Kidney (tissue), 13 donors: ENCODE measurements at regions not wholly inside any gene's neighbourhood (a gene's known extent, or its start where the extent isn't known, plus 50 kb on each side); places are given as distances from the start of the nearest gene placed in this dataset.

Experiments used
- DNase-seq, 5 donors: peaks; one replicate each; pipeline ENCODE4 v3.0.0-alpha.2; 2013 to 2020
- FAIRE-seq: peaks from 2 replicates; lab custom pipeline; 2012; peaks lifted over from hg19 to GRCh38; lab: Jason Lieb, UNC
- H3K27ac ChIP-seq, 2 donors: one replicate each; pipeline ENCODE4 v1.7.0; 2013; ENCODE audit warnings: low read depth in 2 of 2, low read length in 2 of 2, inconsistent platforms in 1 of 2
- H3K27me3 ChIP-seq: one replicate; pipeline ENCODE4 v1.7.1; 2013; ENCODE audit warnings: low read length, inconsistent platforms; ENCODE audit not compliant: control insufficient read depth, insufficient read depth
- H3K36me3 ChIP-seq, 3 donors: one replicate each; pipeline versions ENCODE4 v1.7.0 to v1.7.1; 2013; ENCODE audit warnings: low read length in 3 of 3, control low read depth in 1 of 3, inconsistent platforms in 1 of 3; ENCODE audit not compliant: insufficient read depth in 3 of 3, control insufficient read depth in 2 of 3
- H3K4me1 ChIP-seq, 3 donors: one replicate each; pipeline versions ENCODE4 v1.7.0 to v1.7.1; 2013; ENCODE audit warnings: low read length in 3 of 3, inconsistent platforms in 1 of 3, low read depth in 1 of 3; ENCODE audit not compliant: control insufficient read depth in 2 of 3, insufficient read depth in 2 of 3
- H3K4me3 ChIP-seq, 3 donors: one replicate each; pipeline versions ENCODE4 v1.7.0 to v1.8.1; 2013; ENCODE audit warnings: low read length in 3 of 3, control low read depth in 1 of 3, inconsistent platforms in 1 of 3
- H3K9ac ChIP-seq, 3 donors: one replicate each; pipeline versions ENCODE4 v1.7.0 to v1.7.1; 2013; ENCODE audit warnings: low read length in 3 of 3, control low read depth in 1 of 3, inconsistent platforms in 1 of 3
- H3K9me3 ChIP-seq, 3 donors: one replicate each; pipeline versions ENCODE4 v1.7.0 to v1.7.1; 2013; ENCODE audit warnings: low read length in 3 of 3, control low read depth in 1 of 3, inconsistent platforms in 1 of 3; ENCODE audit not compliant: control insufficient read depth in 2 of 3, insufficient read depth in 1 of 3
- intact Hi-C: fragments of 100-400 bp; cut with DNase I; formaldehyde crosslinking; loops from one replicate; pipeline ENCODE4 v1.11.1; 2022
- TF ChIP-seq, protein P1 (sequence below): IDR thresholded peaks from 3 replicates; pipeline ENCODE4 v1.5.1; 2012; ENCODE audit warnings: mild to moderate bottlenecking, moderate library complexity, borderline replicate concordance; ENCODE audit not compliant: insufficient read depth; ENCODE audit errors: extremely low read depth
- donor health status: control.
- donor health status: control.
- donor health status: control.
- donor health status: control.
- donor health status: control.
- donor health status: DM: yes; HTN: yes; CAD: no.
- donor health status: Normal renal cell carcinoma (clear cell type).

DNA sequence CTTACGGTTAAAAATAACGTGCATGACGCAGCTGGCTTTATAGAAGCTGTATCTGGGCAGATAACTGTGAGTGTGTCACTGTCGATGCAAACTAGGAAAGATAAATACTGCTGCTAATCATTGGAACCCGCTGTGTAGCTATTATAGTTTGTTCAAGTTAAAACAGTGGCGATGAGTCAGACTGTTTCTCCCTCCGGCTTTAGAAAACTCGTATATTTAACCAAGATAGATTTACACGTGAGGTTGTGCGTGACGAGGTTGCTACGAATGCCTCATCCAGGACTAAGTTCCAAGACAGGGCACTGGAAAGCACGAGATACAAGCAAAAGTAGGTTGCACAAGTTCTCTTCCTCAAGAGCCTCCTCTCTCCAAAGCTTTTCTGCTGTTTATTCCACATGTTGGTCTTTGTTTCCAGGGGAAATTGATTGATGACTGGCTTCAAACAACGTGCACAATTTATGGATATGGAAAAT lies 270.7 kb downstream of the FBXW7 start:
- Histone ChIP-seq H3K9me3 (peaks cover 0 to 7% (median 0%) of the 10 kb centered on the region in 3 donors), H3K27ac (no peak overlapping the region), H3K36me3 (no peaks in the 10 kb centered on the region), H3K4me1 (no peaks in the 10 kb centered on the region), H3K9ac (no peak overlapping the region), H3K27me3 (no peaks in the 10 kb centered on the region), H3K4me3 (no peak overlapping the region)
- DNase-seq (no peak), FAIRE-seq (no peak)
- intact Hi-C loops: no loop called here
- TF ChIP-seq, protein P1, sequence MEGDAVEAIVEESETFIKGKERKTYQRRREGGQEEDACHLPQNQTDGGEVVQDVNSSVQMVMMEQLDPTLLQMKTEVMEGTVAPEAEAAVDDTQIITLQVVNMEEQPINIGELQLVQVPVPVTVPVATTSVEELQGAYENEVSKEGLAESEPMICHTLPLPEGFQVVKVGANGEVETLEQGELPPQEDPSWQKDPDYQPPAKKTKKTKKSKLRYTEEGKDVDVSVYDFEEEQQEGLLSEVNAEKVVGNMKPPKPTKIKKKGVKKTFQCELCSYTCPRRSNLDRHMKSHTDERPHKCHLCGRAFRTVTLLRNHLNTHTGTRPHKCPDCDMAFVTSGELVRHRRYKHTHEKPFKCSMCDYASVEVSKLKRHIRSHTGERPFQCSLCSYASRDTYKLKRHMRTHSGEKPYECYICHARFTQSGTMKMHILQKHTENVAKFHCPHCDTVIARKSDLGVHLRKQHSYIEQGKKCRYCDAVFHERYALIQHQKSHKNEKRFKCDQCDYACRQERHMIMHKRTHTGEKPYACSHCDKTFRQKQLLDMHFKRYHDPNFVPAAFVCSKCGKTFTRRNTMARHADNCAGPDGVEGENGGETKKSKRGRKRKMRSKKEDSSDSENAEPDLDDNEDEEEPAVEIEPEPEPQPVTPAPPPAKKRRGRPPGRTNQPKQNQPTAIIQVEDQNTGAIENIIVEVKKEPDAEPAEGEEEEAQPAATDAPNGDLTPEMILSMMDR: no peak

DNA sequence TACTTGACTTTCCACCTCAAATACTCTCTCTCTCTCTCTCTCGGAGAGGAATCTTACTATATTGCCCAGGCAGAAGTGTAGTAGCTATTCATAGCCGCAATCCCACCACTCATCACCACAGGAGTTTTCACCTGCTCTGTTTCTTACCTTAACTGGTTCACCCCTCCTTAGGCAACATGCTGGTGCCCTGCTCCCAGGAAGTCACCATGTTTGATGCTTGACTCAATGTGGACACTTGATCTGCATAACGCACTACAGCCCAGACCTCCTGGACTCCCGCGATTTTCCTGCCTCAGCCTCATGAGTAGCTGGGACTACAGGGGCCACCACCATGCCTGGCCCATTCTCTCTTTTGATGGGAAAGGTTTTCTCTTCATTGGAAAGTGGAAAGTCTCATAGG lies 271.8 kb downstream of the FBXW7 start:
- no peaks in the 10 kb centered on the region for H3K27me3 ChIP-seq
- FAIRE-seq: no peak

DNA sequence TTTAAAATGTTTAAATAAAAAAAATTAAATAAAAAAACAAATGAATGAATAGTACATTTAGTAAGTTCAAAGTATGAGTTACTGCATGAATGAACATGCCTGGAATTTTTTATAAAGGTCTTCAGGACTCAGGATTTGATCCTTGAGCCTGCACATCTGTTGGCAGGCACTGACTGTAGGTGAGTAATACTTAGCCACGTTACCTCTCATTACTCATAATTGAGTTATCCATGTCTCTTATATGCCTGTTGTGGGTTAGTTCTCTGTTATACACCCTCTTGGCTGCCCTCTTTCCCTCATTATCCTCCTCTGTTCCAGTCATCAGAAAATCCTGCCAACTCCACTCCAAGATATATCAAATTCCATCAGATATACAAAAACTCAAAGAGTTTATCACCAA lies 276.0 kb downstream of the FBXW7 start:
- intact Hi-C loops: no loop called here
- Histone ChIP-seq H3K36me3 (no peaks in the 10 kb centered on the region), H3K27me3 (no peaks in the 10 kb centered on the region), H3K9ac (no peak overlapping the region), H3K4me3 (no peak overlapping the region), H3K9me3 (peaks cover 0 to 7% (median 0%) of the 10 kb centered on the region in 3 donors), H3K4me1 (peaks cover 0 to 3% (median 0%) of the 10 kb centered on the region in 3 donors), H3K27ac (no peak overlapping the region)
- DNase-seq (no peak), FAIRE-seq (no peak)
- TF ChIP-seq, protein P1: no peak

More for the DNA sequence above, 271.8 kb downstream of the FBXW7 start:
- no peak overlapping the region for H3K4me3 ChIP-seq
- peaks cover 0 to 7% (median 0%) of the 10 kb centered on the region in 3 donors for H3K9me3 ChIP-seq
- TF ChIP-seq, protein P1: no peak
- no peaks in the 10 kb centered on the region for H3K36me3 ChIP-seq
- no peak for DNase-seq
- no peak overlapping the region for H3K9ac ChIP-seq
- intact Hi-C loops: no loop called here
- H3K27ac ChIP-seq: no peak overlapping the region
- no peaks in the 10 kb centered on the region for H3K4me1 ChIP-seq
